NCI-H1048 (cell line): ENCODE measurements at regions not wholly inside any gene's neighbourhood (a gene's known extent, or its start where the extent isn't known, plus 50 kb on each side); places are given as distances from the start of the nearest gene placed in this dataset.

Experiments
- DNase-seq: peaks from one replicate; lab custom pipeline; 2025; lab: John Stamatoyannopoulos, UW

GRCh38 chr1:163406772-163407171, 85.0 kb downstream of the NUF2 start:
- no peak for DNase-seq

- no peak for DNase-seq
Observed at GRCh38 chr1:163408262-163408661, 86.5 kb downstream of the NUF2 start.

- peak; percentile 93 for DNase-seq
Observed at GRCh38 chr1:163410073-163410999, 88.6 kb downstream of the NUF2 start.

GRCh38 chr1:163412221-163412620, 90.5 kb downstream of the NUF2 start:
- DNase-seq, result no peak

- DNase-seq, result no peak
Observed at GRCh38 chr1:163414778-163415177, 93.0 kb downstream of the NUF2 start.

GRCh38 chr1:163421701-163422100, 99.9 kb downstream of the NUF2 start:
- DNase-seq, result no peak

GRCh38 chr1:163422738-163423404, 101.1 kb downstream of the NUF2 start:
- DNase-seq, result no peak

GRCh38 chr1:163426505-163427251, 104.9 kb downstream of the NUF2 start:
- DNase-seq, result no peak

GRCh38 chr1:163427279-163427678, 105.5 kb downstream of the NUF2 start:
- no peak for DNase-seq

GRCh38 chr1:163436140-163436812, 114.5 kb downstream of the NUF2 start:
- DNase-seq, result no peak

- no peak for DNase-seq
Observed at GRCh38 chr1:163439471-163439870, 117.7 kb downstream of the NUF2 start.

- no peak for DNase-seq
Observed at GRCh38 chr1:163440090-163440489, 118.3 kb downstream of the NUF2 start.

- no peak for DNase-seq
Observed at GRCh38 chr1:163442231-163442879, 120.6 kb downstream of the NUF2 start.

GRCh38 chr1:163442895-163443294, 121.1 kb downstream of the NUF2 start:
- DNase-seq, result no peak

- no peak for DNase-seq
Observed at GRCh38 chr1:163443863-163444262, 122.1 kb downstream of the NUF2 start.

- no peak for DNase-seq
Observed at GRCh38 chr1:163444665-163445064, 122.9 kb downstream of the NUF2 start.

- DNase-seq, result no peak
Observed at GRCh38 chr1:163450986-163451385, 129.2 kb downstream of the NUF2 start.

GRCh38 chr1:163459539-163459938, 137.8 kb downstream of the NUF2 start:
- DNase-seq, result no peak

- no peak for DNase-seq
Observed at GRCh38 chr1:163467289-163467688, 145.5 kb downstream of the NUF2 start.

GRCh38 chr1:163471779-163472650, 150.3 kb downstream of the NUF2 start:
- DNase-seq, result no peak
